NCI-H2196 treated with DMSO at 0.1 percent for 48 hours (cell line): ENCODE measurements at regions not wholly inside any gene's neighbourhood (a gene's known extent, or its start where the extent isn't known, plus 50 kb on each side); places are given as distances from the start of the nearest gene placed in this dataset.

ENCODE experiments used
- DNase-seq: peaks from one replicate; lab custom pipeline; 2025; ENCODE audit not compliant: unreplicated experiment; lab: John Stamatoyannopoulos, UW

DNA sequence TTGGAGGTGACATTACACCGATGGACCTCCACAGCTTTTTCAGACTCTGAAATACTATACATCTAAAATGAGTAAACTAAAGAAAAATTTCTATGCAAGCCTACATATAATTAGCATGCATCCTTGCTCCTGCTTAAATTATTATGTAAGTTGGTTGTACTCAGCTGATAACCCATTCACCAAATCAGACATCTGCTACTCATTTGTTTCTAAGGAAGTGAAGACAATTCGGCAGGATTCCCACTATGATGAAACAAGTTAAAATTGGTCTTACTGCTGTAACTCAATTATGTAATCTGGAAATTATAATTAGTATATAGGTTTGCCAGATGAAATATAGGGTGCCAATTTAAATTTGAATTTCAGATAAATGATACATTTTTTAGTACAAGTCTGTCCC, 59.5 kb upstream of the FGF13 start:
- no peak for DNase-seq

DNA sequence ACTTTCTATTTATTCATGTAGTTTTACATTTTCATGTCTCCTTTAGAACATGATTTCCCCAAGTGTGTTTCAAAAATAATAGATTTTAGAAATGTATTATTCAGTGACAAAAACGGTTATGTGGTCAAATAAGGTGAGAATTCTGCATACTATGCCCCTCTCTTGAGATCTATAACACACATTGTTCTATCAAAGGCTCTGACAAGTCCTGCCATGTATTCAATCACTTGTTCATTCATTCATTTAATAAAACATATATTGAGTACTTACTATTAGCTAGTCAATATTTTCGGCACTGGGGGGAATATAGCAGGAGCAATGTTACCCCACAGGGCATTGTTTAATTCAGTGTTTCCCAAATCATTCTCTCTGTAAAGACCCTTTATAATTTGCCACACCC, 58.4 kb upstream of the FGF13 start:
- DNase-seq, result no peak

DNA sequence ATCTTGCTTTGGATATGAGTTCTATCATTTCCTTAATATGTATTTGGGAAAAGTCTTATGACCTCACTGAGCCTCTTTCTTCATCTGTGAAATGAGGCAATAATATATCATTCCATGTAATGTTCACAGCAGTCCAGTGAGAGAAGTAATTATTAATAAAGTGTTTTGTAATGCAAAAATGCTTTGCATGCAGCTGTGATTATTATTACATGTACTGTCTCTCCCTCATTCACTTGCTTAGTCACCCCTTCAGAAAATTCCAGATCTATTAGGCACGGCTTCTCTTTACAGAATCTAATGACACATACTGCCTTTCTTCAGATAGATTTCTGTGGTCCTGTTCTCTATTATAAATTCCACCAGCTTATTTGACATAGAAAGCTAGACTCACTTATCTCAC, 53.5 kb upstream of the FGF13 start:
- DNase-seq, result no peak

DNA sequence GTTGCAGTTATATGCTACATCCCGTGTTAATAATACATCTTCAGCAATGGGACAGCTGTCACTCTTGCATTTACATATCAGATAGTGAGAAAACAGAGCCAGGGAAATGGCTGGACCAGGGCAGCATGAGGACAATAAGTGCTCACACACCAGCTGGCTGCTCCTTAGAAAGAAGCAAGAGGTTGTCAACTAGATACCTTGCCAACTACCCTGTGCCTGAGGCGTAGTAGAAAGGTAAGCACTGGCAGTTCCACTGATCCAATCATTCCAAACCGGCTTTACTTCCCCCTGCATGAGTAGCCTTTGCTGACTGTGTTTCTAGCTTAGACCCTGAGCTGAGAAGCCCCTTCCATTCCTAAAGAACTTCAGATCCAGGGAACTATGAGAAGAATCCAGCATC, 52.2 kb upstream of the FGF13 start:
- no peak for DNase-seq

DNA sequence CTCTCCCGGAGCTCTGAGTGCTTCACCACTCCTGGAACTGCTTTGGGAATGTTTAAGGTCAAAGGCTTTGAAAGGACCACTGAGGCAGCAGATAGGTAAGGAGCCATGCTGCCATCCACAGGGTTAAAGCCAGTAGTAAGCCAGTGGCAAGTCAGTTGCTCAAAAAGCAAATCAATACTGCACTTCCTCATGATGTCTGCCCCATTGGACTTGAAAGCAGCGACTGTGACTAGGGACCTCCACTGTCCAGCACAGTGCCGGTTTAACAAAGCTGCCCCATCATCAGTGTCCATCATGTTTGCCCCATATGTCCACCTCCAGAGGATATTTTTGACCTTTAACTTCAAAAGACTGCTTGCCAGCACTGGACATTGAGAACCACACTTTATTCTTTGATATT, 49.9 kb upstream of the FGF13 start:
- no peak for DNase-seq
